ENCODE measurements at regions not wholly inside any gene's neighbourhood (a gene's known extent, or its start where the extent isn't known, plus 50 kb on each side); places are given as distances from the start of the nearest gene placed in this dataset.

DNA sequence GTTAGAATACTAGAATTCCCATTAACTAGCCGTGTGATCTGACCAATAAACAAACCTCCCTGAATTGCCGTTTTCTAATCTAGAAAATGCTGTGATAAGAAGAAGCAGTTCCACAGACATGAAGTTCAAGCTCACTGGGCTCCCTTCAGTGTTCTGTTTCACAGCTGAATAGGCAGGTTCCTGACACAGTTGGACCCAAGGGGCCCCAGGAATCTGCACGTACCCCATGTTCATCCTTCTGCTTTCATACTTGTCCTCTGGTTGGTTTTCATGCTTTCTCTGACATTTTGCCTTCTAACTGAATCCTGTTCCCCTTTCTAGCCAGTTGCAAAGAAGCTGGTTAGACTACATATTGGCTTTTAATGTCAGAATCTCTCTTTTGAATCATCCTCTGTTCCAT is 374.1 kb upstream of the MAD2L1 start:
- DNase-seq (ENCODE audit: extremely low spot score, insufficient read length, low read depth) = no peak

DNA sequence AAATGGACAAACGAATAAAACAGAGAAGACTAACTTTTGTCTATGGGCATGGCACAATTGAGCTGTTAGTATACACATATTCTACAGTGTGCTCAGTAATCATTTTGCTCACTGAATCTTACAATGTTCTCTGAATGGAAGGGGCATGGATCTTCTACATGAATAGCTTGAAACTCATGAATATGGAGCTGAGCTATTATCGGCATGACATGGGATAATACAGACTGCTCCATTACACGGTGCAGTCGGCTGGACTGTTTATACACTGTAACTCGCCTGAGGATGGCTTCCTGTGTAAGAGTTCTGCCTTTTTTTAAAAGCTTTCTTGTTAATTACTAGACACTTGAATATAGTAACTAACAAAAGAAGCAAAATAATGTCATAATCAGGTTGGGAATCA is 368.5 kb upstream of the MAD2L1 start:
- FAIRE-seq (no peak), DNase-seq (ENCODE audit: extremely low spot score, insufficient read length, low read depth) (no peak)

More for the DNA sequence above, 374.1 kb upstream of the MAD2L1 start:
- no peak for FAIRE-seq

DNA sequence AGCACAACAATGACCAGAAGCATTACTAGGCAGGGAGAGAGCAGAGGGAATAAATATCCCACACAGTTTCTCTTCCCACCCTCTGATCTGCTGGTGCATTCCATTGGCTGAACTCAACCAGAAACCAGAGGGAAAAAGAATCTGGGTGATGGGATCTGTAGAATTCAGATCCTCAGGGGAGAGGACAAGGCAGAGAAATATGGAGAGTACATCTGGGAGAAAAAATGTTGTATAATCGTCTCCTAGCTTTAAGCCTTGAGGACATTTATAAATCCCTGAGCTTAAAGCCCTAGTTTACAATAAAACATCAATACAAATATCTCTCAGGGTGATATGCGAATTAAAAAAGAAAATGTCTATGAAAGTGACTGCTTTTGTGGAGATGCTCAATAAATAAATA is 368.1 kb upstream of the MAD2L1 start:
- DNase-seq (ENCODE audit: extremely low spot score, insufficient read length, low read depth) (no peak), FAIRE-seq (no peak)

DNA sequence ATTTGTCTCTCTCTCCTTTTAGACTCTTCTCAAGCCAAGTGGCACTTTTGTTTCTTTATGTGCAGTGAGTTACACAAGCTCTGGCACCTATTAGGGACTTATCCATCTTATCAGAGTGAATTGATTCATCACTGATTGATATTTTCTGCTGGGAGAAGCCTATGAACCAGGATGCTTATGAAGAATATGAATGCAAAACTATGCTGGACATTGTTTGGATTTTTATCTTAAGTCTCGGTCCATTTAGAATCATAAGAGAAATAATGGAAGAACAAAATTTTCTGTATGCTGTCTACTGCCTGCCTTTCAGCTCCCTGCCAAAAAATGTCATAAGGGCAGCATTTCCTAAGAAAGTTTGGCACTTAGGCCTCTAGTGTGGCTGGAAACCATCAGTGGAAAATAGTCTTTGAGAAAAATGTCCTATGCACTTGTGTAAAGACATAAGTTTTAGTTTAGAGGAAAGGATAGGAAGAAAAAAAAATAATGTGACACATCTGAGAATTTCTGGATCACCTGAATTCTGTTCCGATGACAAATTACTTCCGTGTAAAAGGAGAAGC is 365.7 kb upstream of the MAD2L1 start:
- DNase-seq (ENCODE audit: extremely low spot score, insufficient read length, low read depth) = no peak
- FAIRE-seq = no peak

DNA sequence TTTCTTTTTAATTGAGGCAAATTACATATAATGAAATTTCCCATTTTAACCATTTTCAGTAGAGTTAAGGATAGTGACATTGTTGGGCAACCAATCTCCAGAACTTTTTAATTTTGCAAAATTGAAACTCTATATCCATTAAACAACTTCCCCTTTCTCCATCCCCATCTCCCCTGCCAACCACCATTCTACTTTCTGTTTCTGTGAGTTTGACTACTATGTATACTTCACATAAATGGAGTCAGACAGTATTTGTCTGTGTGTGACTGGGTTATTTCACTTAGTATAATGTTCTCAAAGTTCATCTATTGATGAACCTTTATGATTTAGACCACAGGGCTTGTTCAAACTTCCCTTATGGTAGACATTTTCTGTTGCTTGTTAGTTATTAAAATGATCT is 364.5 kb upstream of the MAD2L1 start:
- DNase-seq (ENCODE audit: extremely low spot score, insufficient read length, low read depth) (no peak), FAIRE-seq (no peak)

DNA sequence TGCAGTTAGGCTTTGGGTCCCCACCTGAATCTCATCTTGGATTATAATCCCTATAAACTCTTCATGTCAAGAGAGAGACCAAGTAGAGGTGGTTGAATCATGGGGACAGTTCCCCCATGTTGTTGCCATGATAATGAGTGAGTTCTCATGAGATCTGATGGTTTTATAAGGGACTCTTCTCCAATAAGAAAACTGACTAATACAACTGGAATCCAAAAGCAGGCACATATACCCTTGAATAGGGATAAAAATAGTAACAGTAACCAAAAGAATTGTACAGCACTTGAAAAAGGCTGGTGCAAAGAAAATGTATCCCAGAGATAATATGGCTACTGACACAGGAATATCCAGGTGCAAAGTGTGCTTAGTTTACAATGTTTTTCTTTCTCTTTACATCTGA is 351.5 kb upstream of the MAD2L1 start:
- DNase-seq (ENCODE audit: extremely low spot score, insufficient read length, low read depth) = no peak
- no peak for FAIRE-seq

DNA sequence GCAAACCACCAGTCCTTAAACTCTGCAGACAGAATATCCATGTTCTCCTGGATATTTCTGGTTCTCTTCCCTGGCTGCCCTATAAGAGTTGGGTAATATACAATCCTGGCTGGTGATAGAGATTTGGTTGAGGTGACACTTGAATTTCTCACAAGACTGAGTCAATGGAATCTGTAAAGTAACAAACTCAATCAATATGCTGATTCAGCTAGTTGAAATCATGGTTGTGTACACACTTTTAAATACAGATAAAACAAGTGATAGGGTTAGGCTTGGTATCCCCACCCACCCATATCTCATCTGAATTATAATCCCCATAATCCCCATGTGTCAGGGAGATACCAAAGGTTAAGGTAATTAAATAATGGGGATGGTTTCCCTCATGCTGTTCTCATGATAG is 349.2 kb upstream of the MAD2L1 start:
- FAIRE-seq (no peak), DNase-seq (ENCODE audit: extremely low spot score, insufficient read length, low read depth) (no peak)

DNA sequence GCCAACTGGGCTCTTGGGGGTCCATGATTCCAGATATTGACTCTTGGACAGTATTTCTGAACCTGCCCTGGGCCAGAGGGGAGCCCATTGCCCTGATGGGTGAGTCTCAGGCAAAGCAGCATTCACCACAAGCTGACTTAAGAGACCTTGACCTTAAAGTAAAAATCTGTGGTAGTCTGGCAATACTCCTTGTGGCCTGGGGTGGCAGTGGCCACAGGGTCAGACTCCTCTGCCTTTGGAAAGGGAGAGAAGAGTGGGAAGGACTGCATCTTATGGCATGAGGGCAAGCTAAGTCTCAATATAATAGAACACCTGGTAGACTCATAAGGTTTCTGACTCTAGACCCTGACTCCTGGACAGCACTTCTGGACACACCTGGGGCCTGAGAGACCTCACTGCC is 340.3 kb upstream of the MAD2L1 start:
- DNase-seq (ENCODE audit: extremely low spot score, insufficient read length, low read depth) = no peak
- no peak for FAIRE-seq

DNA sequence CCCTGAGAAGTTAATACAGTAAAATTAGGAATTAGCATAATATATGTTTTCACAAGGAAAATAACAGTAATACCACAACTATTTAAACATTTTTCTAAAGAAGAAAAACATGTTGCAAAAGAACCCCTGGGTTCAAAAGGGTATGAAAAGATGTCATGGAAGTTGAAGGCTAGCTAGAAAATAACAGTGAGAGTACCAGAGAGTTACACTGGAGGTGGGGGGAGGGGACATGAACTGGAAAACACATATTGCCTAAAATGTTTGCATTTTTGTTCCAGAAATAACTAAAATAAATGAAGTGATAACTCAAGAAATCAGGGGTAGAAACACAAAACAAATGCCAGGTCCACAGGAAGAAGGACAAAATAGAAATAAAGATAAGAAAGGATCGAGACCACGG is 336.6 kb upstream of the MAD2L1 start:
- no peak for FAIRE-seq
- no peak for DNase-seq (ENCODE audit: extremely low spot score, insufficient read length, low read depth)

DNA sequence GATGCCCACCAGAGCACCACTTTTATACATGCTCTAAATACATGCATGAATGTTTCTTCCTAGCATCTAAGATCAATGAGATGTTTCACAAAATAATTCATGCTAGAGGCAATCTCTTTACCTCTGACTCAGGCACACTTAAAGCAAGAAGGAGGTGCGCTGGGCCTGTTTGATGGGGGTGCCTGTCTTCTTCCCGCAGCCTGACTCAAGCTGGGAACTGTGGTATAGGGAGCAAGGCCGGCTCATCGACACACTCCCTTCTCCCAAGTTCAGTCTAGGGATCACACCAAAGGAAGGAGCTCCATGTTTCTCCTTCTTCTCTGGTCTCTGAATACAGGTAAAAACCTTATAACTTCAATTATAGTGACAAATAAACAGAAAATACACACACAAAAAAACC is 333.8 kb upstream of the MAD2L1 start:
- DNase-seq (ENCODE audit: extremely low spot score, insufficient read length, low read depth) = no peak
- FAIRE-seq = no peak

DNA sequence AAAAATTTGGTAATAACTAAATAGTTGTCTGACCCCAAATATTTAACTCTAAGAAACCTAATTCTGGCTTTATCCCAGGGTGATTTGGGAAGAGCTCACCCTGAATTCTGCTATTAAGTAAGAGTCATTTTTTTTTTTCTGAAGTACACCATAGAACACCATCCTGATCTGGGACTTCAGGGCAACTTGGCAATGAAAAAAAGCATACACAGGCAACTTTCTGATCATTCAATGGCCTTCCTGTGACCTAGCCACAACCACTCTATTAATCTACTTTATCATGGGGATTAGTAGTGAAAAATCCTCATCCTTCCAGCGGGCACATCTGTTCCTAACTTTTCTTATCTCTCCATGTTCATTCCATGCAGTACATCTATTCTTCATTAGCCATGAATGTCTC is 333.2 kb upstream of the MAD2L1 start:
- FAIRE-seq (no peak), DNase-seq (ENCODE audit: extremely low spot score, insufficient read length, low read depth) (no peak)

DNA sequence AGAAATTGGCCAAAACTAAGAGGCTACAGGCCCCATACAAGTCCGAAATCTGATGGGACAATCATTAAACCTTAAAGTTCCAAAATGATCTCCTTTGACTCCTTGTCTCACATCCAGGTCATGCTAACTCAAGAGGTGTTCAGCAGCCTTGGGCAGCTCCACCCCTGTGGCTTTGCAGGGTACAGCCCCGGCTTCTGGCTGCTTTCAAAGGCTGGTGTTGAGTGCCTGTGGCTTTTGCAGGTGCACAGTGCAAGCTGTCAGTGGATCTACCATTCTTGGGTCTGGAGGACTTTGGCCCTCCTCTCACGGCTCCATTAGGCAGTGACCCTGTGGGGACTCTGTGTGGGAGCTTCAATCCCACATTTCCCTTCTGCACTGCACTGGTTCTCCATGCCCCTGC is 329.1 kb upstream of the MAD2L1 start:
- no peak for FAIRE-seq

DNA sequence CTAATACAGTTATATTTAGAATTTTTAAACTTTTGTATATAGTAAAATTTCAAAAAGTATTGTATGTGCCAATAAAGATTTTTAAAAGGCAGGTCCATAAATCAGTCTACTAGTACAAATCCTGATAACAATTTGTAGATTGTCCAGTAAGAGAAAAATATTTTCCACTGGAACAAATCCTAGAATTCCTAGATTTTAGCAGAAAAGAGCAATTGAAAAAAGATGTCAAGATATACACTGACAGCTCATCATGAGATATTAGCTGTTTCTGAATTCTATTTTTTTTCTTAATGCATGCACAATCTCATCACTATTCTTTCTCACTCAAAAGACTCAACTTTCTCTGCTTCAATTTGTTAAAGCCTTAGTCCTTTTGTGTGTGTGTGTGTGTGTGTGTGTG is 289.2 kb upstream of the MAD2L1 start:
- DNase-seq (ENCODE audit: extremely low spot score, insufficient read length, low read depth) (no peak), FAIRE-seq (no peak)

More for the DNA sequence above, 329.1 kb upstream of the MAD2L1 start:
- DNase-seq (ENCODE audit: extremely low spot score, insufficient read length, low read depth) = no peak

DNA sequence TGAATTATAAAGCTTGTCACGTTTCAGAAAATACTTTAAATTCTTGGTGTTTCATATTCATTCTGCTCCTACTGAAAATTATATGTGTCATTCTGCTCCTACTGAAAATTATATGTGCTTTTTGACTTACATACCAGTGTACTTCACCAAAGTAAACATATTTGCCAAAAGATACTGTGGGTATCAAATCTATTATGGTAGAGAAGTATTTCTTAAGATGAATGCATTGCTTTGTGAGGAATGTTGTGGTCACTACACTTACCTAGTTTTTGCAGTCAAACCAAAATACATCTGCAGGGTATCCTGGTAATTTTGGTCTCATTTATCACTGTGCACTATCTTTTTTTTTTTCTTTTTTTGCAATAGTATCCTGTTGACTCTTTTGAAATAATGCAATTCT is 287.7 kb upstream of the MAD2L1 start:
- no peak for FAIRE-seq
- no peak for DNase-seq (ENCODE audit: extremely low spot score, insufficient read length, low read depth)

DNA sequence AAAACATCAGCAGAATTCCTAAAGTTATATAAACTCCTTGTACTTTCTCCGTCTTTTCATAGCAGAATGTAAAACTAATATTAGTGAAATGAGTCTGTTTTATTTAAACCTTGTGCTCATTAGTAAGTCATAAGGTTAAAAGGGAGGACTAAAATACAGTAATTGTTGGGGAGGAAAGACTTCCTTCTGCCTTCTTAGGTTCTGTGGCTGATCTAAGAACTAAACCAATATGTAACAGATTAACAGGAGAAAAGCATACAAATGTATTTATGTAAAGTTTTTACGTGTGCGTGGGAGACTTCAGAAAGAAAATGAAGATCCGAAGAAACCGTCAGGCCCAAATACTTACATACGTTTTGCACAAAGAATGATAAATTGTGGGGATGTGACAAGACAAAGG is 286.6 kb upstream of the MAD2L1 start:
- FAIRE-seq = no peak
- no peak for DNase-seq (ENCODE audit: extremely low spot score, insufficient read length, low read depth)

DNA sequence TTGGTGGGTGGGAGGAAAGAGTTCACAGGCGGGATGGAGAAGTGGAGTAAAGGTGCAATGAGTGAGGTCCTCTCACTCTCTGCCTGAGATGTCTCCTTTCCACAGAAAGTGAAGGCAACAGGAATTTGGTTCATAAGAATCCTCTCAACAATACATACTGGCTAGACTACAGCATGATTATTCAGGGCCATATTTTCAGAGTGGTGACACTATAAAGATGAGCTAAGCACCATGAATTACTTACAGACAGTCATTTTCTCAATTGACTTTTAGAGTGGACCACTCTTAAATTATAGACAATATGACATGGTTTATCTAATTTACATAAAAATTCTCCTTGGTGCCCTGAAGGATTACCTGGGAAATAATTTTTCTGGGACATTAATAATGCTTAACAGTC is 286.1 kb upstream of the MAD2L1 start:
- FAIRE-seq (no peak), DNase-seq (ENCODE audit: extremely low spot score, insufficient read length, low read depth) (no peak)

DNA sequence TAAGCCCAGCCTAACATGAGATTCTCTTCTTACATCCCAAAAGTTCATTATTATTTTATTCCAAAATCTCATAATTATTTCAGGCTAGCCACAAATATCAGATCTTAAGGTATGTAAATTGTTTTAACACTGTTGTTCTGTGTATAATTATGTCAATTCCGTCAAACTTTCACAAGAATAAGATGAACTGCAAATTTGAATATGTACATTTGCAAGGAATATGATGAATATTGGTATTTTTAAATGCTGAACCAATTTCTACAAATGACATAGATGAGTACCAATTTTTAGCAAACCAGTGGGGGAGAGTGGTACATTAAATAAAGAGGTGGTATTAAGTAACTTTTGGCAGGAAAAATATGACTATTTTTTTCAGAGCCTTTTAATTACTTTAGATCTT is 282.3 kb upstream of the MAD2L1 start:
- no peak for FAIRE-seq

DNA sequence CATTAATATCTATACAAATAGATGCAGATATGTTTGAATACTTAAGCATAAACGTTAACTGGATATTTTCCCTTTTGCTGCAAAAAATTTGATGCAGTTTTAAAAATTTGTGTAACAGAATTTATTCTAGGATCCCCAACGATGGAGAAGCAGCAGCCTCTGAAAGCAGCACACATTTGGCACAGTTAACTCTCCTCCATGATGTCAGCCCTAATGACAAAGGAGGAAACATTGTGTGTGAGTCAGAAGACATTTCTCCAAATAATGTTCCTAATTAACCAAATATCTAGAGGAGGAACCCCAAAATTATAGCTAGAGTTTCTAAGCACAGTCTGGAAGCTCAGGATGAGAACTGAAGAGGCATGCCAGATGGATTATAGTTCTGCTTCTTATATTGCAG is 281.9 kb upstream of the MAD2L1 start:
- DNase-seq (ENCODE audit: extremely low spot score, insufficient read length, low read depth) (no peak), FAIRE-seq (no peak)

More for the DNA sequence above, 282.3 kb upstream of the MAD2L1 start:
- DNase-seq (ENCODE audit: extremely low spot score, insufficient read length, low read depth) = no peak

DNA sequence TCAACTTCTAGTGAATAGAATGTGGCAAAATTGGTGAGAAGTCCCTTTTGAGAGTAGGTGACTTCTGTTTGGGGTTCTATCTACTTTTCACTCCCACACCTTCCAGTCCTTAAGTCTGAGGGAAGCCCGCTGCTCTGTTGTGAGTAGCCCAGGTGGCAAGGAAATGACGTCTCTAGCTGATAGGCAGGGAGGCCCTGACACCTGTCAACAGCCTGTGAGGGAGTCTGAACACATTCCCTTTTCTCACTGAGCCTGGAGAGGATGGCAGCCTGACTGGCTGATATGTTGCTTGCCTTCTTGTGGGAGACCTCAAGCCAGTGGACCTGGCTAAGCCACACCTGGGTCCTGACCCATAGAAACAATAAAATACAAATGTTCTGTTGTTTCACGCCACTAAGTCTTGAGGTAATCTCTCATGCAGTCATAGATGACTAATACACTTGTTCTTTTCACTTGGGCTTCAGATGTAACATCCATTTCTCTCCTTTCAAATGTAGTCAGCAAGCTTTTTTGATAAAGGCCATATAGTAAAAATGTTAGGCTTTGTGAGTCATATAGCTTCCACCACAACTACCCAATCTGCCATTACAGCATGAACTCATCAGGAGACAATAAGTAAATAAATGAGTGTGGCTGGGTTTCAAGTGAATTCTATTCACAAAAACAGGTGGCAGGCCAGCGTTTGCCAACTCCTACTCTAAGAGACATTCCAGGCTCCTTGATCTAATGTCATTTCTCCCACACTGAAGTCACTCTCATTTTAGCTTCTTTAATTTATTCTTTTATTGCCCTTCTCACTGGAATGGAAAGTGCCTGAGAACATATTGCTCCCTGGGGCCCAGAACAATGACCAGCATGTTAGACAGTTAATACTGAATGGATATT is 265.1 kb upstream of the MAD2L1 start:
- no peak for FAIRE-seq
- DNase-seq (ENCODE audit: extremely low spot score, insufficient read length, low read depth) = no peak

DNA sequence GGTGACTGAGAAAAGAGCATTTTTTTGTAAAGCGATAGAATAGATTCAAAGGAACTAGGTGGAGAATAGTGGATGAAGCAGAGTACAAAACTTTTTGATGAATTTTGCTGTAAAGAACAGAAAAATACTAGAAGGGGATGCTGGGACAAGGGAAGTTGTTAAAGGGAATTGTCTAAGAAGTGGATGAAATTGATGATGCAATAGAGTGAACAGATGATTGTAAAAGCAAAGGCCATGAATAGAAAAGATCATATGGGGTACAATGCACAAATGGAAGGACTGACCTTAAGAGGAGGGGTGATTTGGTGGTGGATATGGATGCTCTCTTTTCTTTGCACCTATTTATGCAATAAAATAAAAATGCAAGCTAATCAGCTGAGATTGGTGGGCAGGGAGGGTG is 262.7 kb upstream of the MAD2L1 start:
- no peak for DNase-seq (ENCODE audit: extremely low spot score, insufficient read length, low read depth)
- FAIRE-seq = no peak

DNA sequence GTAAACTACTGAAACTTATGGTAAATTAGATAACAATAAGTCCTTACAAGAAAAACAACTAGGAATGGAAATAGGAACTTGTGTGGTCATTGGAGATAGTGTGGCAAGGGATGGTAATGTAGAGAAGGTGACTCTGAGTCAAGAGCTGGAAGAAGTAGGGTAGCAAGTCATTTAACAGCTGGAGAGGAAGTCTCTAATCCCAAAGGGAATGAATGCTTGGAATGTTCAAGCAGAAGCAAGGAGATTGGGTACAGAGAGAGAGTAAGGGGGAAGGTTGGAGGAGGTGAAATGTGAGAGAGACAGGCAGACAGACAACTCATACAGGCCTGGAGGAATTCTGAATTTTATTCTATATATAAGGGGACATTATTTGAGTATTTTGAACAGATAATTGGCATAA is 260.6 kb upstream of the MAD2L1 start:
- no peak for FAIRE-seq

More for the DNA sequence above, 260.6 kb upstream of the MAD2L1 start:
- DNase-seq (ENCODE audit: extremely low spot score, insufficient read length, low read depth) = no peak
